Fibroblast of skin of right quadriceps (primary cell): ENCODE measurements at regions not wholly inside any gene's neighbourhood (a gene's known extent, or its start where the extent isn't known, plus 50 kb on each side); places are given as distances from the start of the nearest gene placed in this dataset.
"Not testable (repeated sequence)": the region's sequence is repeated elsewhere in the genome, so short reads cannot be mapped to it uniquely, and the experiment has no call there.

ENCODE experiments used
- DNase-seq: peaks from one replicate; pipeline ENCODE4 v3.0.0-alpha.2; 2013

DNA sequence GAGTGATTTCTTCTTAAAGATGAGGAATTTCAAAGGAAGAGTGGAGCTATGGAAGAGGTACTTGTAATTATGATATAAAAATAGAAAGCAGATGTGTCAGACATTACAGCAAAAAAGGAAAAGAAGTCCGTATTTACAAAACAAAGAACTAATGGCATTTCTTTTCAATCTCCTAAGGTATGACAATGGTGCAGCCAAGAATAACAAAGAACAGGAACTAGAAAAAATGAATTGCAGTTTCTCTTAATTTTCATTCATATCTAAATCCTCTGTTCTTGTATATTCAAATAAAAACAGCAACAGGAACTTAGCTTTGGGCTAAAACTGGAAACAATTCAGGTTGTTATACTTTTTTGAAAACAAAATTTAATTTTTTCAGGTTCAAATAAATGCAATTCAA lies 105.1 kb downstream of the SPRY1 start:
- no peak for DNase-seq

DNA sequence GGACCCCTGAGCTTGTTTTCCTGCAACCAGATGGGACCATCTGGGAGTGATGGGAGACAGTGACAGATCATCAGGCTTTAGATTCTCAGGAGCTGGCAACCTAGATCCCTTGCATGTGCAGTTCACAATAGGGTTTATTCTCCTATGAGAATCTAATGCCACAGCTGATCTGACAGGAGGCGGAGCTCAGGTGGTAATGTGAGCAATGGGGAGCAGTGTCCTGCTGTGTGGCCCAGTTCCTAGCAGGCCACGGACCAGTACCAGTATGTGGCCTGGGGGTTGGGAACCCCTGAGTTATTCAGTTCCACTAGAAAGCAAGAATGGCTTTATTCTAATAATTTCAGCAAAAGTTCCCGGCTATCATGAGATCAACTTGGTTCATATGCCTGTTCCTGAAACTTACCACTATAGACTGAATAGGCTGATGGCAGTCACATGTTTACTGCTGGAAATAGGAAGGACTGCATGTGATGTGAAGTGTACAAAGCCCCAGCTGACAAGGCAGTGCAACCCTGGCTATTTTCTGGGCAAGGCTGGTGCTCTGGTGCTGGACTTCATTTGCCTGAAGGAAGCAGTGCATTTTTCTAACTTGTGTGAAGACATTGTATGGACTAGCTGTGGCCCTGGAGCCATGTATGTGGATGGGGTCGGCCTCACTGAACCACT lies 107.2 kb downstream of the SPRY1 start:
- DNase-seq = no peak

DNA sequence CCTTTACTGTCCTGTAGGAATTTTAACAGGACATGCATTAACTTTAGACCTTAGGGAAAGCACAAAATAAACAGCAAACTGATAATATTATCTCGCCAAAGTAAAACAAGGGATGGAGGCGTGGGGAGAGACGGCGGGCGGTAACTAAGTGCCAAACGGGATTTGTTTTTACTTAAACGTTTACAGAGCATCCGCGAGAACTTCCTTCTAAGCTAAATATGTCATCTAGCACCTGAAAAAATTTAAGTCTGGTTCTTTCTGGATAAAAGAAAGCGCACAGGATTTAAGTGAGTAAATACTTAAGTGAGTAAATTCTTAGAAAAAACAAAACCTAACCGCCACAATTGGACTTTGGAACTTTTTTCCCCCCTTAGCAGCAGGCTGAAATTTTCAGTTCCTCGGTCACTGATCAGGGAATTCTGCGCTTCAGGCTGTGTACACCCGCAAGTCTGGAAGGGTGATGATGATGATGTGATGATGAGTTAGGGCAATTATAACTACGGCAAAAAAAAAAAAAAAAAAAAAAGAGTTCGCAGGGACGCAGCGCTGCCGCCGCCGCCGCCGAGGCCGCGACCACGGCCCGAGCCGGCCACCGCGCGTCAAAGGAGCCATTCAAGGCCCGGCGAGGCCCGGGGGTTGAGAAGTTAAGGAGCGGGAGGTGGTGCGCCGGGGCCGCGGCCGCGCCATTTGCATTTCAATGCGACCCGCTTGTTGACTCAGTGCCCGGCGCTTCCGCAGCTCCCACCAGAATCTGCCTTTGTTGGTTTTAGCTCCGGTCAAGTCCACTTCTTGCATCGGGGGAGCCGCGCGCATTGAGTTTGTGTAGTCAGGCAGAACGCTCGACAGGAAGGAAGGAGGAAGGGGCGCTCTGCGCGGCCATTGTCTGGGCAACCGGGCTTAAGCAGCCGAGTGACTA lies 108.8 kb downstream of the SPRY1 start:
- DNase-seq = peak; percentile 55

DNA sequence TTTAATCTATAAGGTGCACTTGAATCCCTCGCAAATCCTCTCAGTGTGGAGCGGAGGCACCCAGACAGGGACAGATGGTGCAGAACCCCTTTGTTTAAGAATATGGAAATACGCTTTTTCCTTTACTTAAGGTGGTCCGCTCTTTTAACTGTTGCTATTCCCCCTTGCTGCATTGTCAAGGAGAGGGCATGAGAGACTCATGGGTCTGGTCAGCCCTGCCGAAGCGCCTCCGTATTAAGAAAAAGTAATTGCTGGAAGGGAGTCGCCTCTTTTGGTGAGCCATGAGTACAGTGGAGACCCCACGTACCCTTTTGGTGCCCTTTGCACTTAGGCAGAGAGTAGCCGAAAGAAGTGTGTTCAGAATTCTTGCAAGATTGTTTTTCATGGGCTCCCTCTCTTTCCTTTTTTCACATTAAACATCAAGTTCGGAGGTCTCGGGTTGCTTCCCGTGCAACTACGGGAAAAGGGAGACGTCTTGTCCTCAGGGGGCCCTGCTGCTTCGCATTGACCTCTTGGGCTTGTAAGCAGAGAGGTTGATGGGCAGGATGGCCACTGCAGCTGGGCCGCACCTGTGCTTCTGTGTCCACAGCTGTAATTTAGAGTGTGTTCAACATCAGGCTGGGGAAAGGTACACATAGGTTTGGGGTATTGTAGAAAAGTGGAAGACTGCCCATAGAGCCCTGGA lies 109.6 kb downstream of the SPRY1 start:
- no peak for DNase-seq

DNA sequence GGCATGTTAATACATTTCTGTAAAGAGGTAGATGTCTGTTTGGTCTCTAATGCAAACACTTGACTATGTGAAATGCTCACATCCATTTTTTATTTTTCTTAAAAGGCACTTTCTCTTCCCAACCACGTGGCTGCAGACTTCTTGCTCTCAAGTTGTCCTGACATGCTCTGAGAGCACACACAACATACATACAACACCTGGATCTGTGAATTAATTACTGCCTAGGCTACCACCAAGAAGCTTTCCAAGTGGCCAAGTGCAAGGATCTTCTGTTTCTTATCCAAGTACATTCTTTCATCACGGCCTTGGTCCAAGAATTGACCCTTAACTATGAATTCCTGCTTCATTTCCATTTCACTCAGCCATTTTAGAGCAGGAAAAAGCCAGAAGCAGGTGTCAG lies 110.8 kb downstream of the SPRY1 start:
- DNase-seq = no peak

DNA sequence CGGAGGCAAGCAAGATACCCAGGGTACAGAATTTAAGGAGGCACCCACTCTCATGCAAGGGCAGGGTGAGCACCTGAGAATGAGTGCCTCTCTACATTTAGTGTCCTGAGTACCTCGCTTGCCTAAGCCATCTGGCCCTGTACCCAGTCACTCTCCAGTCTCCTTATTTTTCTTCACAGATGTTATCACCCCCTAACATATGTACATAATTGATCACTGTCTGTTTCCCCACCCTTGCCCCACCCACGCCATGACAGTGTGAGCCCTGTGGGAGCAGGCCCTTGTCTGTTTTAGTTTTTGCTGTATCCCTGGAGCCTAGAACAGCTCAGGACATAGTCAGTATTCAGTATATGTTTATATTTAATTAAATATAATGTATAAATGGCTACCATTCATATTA lies 113.6 kb downstream of the SPRY1 start:
- DNase-seq = no peak

DNA sequence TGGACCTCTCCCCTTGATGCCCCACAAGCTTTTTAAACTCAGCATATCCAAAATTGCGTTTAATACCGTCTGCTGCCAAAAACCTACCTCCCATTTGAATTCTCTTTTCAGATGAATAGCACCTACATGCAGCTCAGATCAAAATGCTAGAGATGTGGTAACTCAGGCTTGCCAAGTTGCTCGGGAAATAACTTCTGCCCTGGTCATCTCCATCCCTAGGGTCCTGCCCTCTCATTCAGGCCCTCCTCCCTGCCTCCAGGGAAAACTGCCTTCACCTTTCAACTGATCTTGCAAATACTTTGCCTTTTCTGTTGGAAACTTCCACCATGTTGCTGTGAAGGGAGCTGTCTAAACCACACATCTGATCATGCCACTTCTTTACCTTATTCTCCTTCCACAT lies 114.1 kb downstream of the SPRY1 start:
- no peak for DNase-seq

DNA sequence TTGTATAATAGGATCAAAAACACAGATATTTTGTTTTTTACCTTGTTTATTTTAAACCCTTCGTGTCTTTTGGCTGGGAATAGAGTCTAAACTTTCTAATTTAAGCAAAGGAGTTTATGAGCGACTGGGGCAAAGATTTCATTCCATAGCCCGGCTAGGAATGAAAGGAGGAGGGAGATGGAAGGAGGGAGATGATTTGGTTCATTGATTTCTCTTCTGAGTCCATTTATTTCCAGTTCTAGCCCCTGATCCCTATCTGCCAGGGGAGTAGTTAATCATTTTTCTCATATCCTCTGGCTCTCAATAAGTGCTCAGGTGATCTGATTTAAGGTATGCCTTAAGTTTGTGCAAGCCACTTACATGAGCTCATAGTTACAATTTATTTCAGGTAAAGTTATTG lies 120.0 kb downstream of the SPRY1 start:
- no peak for DNase-seq

DNA sequence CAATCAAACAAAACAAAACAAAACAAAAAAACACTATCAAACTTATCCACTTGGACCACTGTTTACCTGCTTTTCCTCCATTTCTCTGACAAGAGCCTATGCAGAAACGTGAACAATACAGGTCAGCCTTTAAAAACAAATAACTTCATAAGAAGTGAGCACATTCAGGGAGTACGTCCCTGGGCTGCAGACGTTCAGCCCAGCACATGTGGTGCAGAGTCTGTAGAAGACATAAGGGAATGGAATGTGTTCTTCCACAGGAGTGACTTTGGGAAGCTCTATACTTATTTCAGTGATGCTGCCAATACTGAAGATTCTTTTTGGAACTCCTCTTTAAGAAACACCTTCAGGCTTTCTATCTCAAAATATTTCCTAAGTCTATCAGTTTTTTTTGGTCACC lies 120.6 kb downstream of the SPRY1 start:
- DNase-seq = no peak

DNA sequence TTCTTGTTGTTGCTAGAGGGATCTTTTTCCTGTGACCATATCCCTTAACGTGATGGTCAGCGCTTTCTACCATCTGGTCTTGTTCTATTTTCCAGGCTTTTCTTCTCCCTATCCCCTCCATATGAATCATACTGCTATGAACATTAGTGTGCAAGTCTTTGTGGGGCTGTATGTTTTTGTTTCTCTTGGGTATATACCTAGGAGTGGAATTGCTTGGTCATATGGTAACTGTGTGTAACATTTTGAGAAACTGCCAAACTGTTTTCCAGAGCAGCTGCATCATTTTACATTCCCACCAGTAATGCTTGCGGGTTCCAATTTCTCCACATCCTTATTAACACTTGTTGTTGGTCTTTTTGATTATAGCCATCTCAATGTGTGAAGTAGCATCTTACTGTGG lies 121.4 kb downstream of the SPRY1 start:
- peak; percentile 14 for DNase-seq

DNA sequence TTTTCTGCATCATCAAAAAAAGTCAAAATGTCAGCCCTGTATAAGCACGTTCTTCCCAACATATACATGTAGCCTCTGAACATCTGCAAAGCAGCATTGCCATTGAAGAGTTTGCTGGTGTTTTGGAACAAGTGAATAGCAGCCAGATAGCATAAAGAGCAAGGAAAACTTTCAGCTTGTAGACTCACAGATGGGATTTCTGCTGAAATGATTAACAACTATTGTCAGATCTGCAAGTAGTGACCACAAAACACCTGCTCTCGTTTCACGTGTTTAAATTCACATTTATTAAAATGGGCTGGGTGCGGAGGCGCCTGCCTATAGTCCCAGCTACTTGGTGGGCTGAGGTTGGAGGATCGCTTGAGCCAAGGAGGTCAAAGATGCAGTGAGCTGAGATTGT lies 123.7 kb downstream of the SPRY1 start:
- no peak for DNase-seq

DNA sequence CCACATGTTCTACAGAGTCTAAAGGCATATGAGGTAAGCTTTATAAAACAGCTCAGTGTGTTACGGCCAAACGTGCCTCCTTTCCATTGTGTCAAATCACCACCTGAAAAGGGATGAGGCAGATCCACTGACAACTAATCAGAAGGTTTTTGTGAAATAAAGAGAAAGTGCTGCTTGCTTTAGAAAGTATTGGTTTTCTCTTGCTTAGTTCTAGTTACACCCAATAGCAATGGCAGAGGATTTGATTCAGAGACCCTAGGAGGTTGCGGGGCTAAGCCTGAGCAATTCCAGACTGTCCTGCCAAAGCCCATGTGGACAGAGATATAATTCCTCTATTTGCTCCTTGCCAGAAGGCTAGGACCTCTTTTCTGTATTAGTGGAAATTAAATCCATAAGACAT lies 125.5 kb downstream of the SPRY1 start:
- DNase-seq = no peak

DNA sequence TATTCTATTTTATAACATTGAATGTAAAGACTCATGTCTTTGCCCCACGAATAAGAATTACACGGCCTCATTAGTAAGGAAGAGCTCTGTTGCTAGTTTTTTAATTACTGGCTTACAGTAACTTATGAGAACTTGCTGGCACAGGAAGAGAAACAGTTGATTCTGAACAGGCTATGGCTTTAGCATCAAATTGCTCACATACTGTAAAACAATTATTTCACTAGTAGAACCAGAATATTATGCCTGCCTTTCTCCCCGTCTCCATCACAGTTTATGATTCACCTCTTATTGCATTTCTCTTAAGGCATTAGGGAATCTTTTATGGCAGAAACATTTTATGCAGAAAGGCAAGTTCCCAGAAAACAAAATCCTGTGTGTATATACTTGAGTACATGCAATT lies 126.1 kb downstream of the SPRY1 start:
- no peak for DNase-seq

DNA sequence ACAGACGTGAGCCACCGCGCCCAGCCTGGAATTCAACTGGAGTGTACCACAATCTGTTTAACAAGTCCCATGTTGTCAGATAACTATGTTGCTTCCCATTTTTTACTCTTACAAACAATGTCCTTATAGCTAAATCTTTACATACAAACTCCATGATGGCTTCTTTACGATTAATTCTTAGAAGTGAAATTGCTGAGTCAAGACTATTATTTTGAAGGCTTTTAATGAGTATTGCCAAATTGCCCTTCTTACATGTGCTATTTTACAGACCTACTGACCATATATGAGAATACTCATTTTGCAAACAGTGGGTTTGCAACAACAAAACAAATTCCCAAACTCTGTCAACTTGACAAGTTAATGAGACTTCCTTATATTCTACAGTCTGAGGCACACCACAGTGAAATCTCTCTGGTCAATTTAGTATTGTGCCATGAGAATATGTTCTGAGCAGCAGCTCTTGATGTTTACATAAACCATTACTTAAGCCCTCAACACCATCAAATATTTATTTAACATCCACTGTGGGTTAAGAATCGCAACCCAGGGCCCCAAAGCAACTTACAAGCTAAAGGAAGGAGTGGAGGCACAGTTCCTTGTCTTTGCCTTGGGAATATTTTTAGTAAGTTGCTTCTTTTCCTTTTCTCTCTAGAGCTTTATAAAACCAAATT lies 128.5 kb downstream of the SPRY1 start:
- DNase-seq = no peak

DNA sequence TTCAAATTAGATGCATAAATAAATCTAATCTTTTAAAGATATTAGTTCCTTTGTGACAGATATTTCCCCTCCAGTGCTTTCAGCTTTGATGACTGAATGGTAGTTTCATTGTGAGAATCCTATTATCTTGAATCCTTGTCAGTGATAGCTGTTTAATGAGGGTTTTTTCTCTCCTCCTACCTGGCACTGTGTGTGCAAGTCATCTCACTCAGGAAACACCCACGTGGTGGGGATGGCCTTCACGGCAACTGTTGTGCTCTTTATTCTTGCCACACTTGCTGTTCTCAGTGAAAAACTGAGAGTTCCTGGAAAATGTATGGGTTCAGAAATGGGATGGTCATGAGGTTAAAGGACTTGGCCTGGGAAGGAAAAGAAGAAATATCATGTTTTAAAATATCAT lies 129.9 kb downstream of the SPRY1 start:
- DNase-seq = no peak

DNA sequence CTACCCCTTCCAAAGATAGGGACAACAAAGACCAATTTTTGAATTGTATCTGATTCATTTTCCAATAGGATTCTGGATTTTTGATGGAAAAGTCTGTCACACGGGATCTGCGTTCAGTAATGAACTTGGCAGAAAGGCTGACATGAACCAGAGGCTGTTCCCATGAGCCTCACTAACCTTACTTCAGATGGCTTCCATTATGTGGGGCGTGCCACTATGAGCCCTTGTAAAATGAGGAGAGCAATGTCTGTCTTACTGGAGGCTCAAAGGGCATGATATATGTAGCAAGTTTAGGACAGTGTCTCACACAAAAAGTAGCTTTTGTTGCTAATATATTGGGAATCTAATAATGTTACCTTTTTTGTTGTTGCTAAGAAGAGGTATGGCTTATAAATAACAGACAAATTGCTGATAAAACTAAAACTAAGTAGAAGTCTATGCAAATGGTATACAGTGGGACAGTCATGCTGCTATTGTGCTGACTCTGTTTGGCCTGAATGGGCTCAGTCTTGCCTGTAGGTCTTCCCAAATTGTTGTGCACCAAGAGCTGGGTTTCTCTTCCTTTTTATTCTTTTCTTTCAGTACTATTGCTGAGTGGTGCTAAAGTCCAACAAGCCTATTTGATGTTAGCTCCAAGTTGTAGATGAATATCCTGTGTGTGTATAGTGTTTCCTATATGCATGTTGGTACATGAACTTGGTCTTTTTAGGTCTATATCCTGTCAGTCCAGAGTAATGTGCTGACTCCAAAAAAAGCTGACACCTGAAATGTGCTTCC lies 132.1 kb downstream of the SPRY1 start:
- no peak for DNase-seq

DNA sequence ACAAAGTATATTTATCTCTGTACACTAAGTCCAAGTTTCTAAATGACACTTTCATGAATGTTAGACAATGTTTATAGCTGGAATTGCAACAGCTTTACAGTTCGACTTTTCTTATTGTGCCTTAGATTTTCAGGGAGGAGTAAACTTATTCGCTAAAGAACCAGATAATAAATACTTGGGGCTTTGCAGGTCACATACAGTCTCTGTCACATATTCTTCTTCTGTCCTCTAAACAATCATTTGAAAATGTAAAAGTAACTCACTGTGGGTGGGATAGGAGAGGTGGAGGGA lies 132.6 kb downstream of the SPRY1 start:
- no peak for DNase-seq

DNA sequence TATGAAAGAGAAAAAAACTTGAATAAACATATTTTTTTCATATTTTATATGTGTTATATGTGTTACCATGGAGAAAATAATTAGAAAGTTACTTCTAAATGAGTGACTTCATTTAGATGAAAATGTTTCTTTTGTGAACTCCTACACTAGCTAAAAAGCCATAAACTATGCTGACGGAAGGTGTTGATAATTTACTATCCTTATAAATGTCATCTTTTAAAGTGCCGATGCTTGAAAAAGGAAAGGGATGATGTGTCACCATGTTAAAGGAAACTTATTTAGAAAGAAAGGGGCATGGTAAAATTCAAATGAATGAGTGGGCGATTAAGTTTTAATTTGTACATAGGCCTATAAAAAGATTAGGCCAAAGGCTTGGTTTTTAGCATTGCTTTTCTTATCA lies 133.8 kb downstream of the SPRY1 start:
- no peak for DNase-seq

DNA sequence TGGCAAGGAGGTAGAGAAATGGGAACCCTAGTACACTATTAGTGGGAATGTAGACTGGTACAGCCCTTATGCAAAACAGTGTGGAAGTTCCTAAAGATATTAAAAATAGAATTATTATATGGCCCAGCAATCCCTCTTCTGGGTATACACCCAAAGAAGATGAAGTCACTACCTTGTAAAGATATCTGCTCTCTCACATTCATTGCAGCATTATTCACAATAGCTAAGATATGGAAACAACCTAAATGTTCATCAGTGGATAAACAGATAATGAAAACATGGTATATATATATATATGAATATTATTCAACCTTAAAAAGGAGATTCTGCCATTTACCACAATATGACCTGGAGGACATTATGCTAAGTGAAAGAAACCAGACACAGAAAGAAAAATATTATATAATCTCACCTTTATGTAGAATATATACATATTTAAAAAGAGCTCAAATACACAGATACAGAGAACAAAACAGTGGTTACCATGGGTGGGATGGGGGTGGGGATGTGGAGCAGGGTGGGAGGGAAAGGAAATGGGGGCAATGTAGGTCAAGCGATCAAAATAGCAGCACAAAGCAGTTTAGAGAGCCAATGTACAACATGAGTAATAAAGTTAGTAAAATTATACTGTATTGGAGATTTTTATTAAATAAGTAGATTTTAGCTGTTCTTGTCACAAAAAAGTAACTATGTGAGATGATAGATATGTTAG lies 138.6 kb downstream of the SPRY1 start:
- no peak for DNase-seq

DNA sequence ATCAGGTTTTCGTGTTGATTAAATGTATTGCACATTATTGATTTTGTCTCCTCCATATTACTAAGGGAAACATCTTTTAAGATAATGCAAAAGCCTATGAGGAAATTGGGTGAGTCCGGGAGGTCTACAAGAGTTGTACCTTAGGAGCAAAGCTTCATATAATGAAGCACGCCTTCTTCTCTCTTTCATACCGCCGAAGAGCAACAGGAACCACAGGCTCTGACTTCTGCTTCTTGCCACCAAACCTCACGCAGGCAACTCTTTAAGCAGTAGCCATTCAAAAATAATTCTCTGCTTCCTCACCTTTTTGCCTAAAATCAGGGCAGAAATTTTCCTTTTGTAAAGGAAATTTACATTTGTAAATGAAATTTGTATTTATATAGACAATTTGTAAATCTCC lies 139.6 kb downstream of the SPRY1 start:
- DNase-seq = no peak

DNA sequence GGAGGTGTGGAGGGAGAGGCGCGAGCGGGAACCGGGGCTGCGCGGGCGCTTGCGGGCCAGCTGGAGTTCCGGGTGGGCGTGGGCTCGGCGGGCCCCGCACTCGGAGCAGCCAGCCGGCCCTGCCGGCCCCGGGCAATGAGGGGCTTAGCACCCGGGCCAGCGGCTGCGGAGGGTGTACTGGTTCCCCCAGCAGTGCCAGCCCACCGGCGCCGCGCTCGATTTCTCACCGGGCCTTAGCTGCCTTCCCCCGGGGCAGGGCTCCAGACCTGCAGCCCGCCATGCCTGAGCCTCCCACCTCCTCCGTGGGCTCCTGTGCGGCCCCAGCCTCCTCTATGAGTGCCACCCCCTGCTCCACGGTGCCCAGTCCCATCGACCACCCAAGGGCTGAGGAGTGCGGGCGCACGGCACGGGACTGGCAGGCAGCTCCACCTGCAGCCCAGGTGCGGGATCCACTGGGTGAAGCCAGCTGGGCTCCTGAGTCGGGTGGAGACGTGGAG lies 141.4 kb downstream of the SPRY1 start:
- DNase-seq = not testable (repeated sequence)
